Calu3 (cell line): ENCODE measurements at regions not wholly inside any gene's neighbourhood (a gene's known extent, or its start where the extent isn't known, plus 50 kb on each side); places are given as distances from the start of the nearest gene placed in this dataset.

ENCODE experiments used
- BruUV-seq: library from RNA; stranded (reverse); fragments of 400-500 nt; replicated peaks from 2 replicates; lab custom pipeline; 2021; lab: Mats Ljungman, UMichigan
- CTCF ChIA-PET: fragments of 300-600 bp; sonication (Branson Sonifier 250); formaldehyde crosslinking; loops from one replicate; lab custom pipeline; 2022; ENCODE audit warnings: antibody characterized with exemption; lab: Charles Lee
- DNase-seq: peaks from one replicate; pipeline ENCODE4 v3.0.0; 2022
- H3K27ac Mint-ChIP-seq: one replicate; pipeline ENCODE4 v1.8.0; 2022; ENCODE audit warnings: mixed read lengths; ENCODE audit not compliant: unreplicated experiment
- H3K27me3 Mint-ChIP-seq: one replicate; pipeline ENCODE4 v1.8.0; 2022; ENCODE audit warnings: mixed read lengths; ENCODE audit not compliant: unreplicated experiment
- H3K36me3 Mint-ChIP-seq: one replicate; pipeline ENCODE4 v1.8.0; 2022; ENCODE audit warnings: mild to moderate bottlenecking, moderate library complexity, mixed read lengths; ENCODE audit not compliant: insufficient read depth, unreplicated experiment
- H3K4me1 Mint-ChIP-seq: one replicate; pipeline ENCODE4 v1.8.0; 2022; ENCODE audit warnings: mild to moderate bottlenecking, low read depth, mixed read lengths; ENCODE audit not compliant: unreplicated experiment
- H3K4me3 Mint-ChIP-seq: one replicate; pipeline ENCODE4 v1.8.0; 2022; ENCODE audit warnings: mild to moderate bottlenecking, low read depth, moderate library complexity, mixed read lengths; ENCODE audit not compliant: unreplicated experiment
- H3K9me3 Mint-ChIP-seq: one replicate; pipeline ENCODE4 v1.8.0; 2022; ENCODE audit warnings: low read depth, mixed read lengths; ENCODE audit not compliant: unreplicated experiment
- CTCF ChIP-seq: fragments of 200-600 bp; IDR thresholded peaks from one replicate; pipeline ENCODE4 v1.8.0; 2022; ENCODE audit warnings: antibody characterized with exemption; ENCODE audit not compliant: unreplicated experiment
- intact Hi-C: fragments of 100-400 bp; cut with micrococcal nuclease; formaldehyde crosslinking; loops from one replicate; pipeline ENCODE4 v1.10.0; 2022; ENCODE audit not compliant: unreplicated experiment

- intact Hi-C loops: no loop called here
- no peak overlapping the region for H3K27ac Mint-ChIP-seq
- no peak overlapping the region for H3K4me3 Mint-ChIP-seq
- BruUV-seq: no TSS peak
- TF ChIP-seq CTCF: no peak
- peaks cover 2% of the 10 kb centered on the region for H3K9me3 Mint-ChIP-seq
- DNase-seq: no peak
- H3K4me1 Mint-ChIP-seq: no peaks in the 10 kb centered on the region
- CTCF ChIA-PET: no interaction called here
- H3K36me3 Mint-ChIP-seq: no peaks in the 10 kb centered on the region
- no peaks in the 10 kb centered on the region for H3K27me3 Mint-ChIP-seq
Observed at GRCh38 chr11:97656356-97656755, 1266.5 kb downstream of the JRKL start.

GRCh38 chr11:97657852-97658251 is 1268.0 kb downstream of the JRKL start:
- CTCF ChIA-PET: no interaction called here
- H3K9me3 Mint-ChIP-seq: peaks cover 2% of the 10 kb centered on the region
- intact Hi-C loops: no loop called here

GRCh38 chr11:97667057-97667456 is 1277.2 kb downstream of the JRKL start:
- no peaks in the 10 kb centered on the region for H3K4me1 Mint-ChIP-seq
- no peaks in the 10 kb centered on the region for H3K27me3 Mint-ChIP-seq
- no peak overlapping the region for H3K27ac Mint-ChIP-seq
- no peak overlapping the region for H3K4me3 Mint-ChIP-seq
- BruUV-seq: no TSS peak
- no peak for DNase-seq
- CTCF ChIA-PET: no interaction called here
- intact Hi-C loops: no loop called here
- no peaks in the 10 kb centered on the region for H3K9me3 Mint-ChIP-seq
- no peak for TF ChIP-seq CTCF
- no peaks in the 10 kb centered on the region for H3K36me3 Mint-ChIP-seq

More at GRCh38 chr11:97657852-97658251, 1268.0 kb downstream of the JRKL start:
- DNase-seq: no peak
- TF ChIP-seq CTCF: no peak
- Mint-ChIP-seq H3K36me3 (no peaks in the 10 kb centered on the region), H3K27ac (no peak overlapping the region), H3K4me3 (no peak overlapping the region), H3K27me3 (no peaks in the 10 kb centered on the region), H3K4me1 (no peaks in the 10 kb centered on the region)
- BruUV-seq: no TSS peak

- no peaks in the 10 kb centered on the region for H3K27me3 Mint-ChIP-seq
- H3K4me3 Mint-ChIP-seq: no peak overlapping the region
- CTCF ChIA-PET: no interaction called here
- intact Hi-C loops: no loop called here
- no peak overlapping the region for H3K27ac Mint-ChIP-seq
- H3K9me3 Mint-ChIP-seq: peaks cover 7% of the 10 kb centered on the region
- DNase-seq: no peak
- no TSS peak for BruUV-seq
- H3K4me1 Mint-ChIP-seq: no peaks in the 10 kb centered on the region
- no peaks in the 10 kb centered on the region for H3K36me3 Mint-ChIP-seq
- TF ChIP-seq CTCF: no peak
Observed at GRCh38 chr11:97683733-97684132, 1293.9 kb downstream of the JRKL start.
